Vagina (tissue), 2 donors: ENCODE measurements at regions not wholly inside any gene's neighbourhood (a gene's known extent, or its start where the extent isn't known, plus 50 kb on each side); places are given as distances from the start of the nearest gene placed in this dataset.

ENCODE experiments used
- POLR2A ChIP-seq, 2 donors: fragments of 450-650 bp; IDR thresholded peaks; one replicate each; pipeline ENCODE4 v1.6.1; 2017; ENCODE audit warnings: antibody characterized with exemption in 2 of 2, mild to moderate bottlenecking in 2 of 2, moderate library complexity in 2 of 2
- POLR2AphosphoS5 ChIP-seq, 2 donors: sonication (generic); formaldehyde crosslinking; IDR thresholded peaks; one replicate each; pipeline ENCODE4 v1.9.0; 2017; ENCODE audit warnings: antibody characterized with exemption in 2 of 2, mild to moderate bottlenecking in 2 of 2, low read depth in 1 of 2; ENCODE audit not compliant: insufficient read depth in 1 of 2
- TF ChIP-seq, protein P1 (sequence below), 3 experiments: fragments of 450-650 bp in 2 of 3; fragments of 200-600 bp in 1 of 3; sonication (generic) in 1 of 3; IDR thresholded peaks; one replicate each; pipeline ENCODE4 v1.5.1; 2017 to 2019; ENCODE audit warnings: antibody characterized with exemption in 3 of 3, mild to moderate bottlenecking in 2 of 3, moderate library complexity in 2 of 3

DNA sequence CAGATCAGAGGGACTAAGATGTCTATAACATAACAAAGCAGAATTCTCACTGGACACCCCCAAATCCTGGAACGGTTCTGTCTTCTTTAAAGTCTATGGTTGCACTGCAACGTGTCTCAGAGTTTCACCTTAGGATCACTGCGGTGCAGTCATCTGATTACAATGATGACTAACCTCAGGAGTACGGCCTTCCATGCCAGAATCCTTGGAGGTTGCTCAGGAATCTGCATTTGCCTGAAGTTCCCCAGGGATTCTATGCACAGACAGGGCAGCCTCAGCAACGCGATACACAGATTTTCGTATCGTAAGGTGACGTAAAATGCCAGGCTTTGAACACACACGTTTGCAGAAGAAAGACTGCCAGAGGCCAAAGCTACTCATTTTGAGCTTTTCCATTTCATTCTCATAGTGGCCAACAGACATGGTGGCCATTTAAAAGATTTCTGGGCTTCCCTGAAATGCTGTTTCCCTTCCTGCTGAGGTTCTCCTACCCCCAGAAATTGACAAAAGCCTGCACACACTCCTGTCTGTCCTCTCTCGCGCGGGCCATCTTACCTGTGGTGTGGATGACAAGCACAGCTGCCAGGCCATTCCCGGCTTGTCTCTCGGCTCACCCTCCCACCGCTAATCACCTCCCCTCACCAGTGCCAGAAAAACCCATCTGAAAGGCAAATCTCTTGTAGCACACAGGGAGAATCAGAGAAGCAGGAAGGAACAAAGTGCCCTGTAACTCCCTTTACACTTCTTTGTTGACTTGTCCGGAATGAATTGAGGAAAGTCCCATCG is 148.8 kb downstream of the ACKR3 start:
- TF ChIP-seq, protein P1, sequence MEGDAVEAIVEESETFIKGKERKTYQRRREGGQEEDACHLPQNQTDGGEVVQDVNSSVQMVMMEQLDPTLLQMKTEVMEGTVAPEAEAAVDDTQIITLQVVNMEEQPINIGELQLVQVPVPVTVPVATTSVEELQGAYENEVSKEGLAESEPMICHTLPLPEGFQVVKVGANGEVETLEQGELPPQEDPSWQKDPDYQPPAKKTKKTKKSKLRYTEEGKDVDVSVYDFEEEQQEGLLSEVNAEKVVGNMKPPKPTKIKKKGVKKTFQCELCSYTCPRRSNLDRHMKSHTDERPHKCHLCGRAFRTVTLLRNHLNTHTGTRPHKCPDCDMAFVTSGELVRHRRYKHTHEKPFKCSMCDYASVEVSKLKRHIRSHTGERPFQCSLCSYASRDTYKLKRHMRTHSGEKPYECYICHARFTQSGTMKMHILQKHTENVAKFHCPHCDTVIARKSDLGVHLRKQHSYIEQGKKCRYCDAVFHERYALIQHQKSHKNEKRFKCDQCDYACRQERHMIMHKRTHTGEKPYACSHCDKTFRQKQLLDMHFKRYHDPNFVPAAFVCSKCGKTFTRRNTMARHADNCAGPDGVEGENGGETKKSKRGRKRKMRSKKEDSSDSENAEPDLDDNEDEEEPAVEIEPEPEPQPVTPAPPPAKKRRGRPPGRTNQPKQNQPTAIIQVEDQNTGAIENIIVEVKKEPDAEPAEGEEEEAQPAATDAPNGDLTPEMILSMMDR (IDR thresholded peaks at IDR 0.05) = no peak
- no peak for TF ChIP-seq POLR2A (IDR thresholded peaks at IDR 0.05)
- no peak for TF ChIP-seq POLR2AphosphoS5 (IDR thresholded peaks at IDR 0.05; ENCODE audit: insufficient read depth in 1 of 2, low read depth in 1 of 2)
